PC-3 (cell line): ENCODE measurements at regions not wholly inside any gene's neighbourhood (a gene's known extent, or its start where the extent isn't known, plus 50 kb on each side); places are given as distances from the start of the nearest gene placed in this dataset.

ENCODE experiments used
- CTCF ChIP-seq: fragments of 300-600 bp; sonication (generic); conservative IDR thresholded peaks from 2 replicates; pipeline ENCODE4 v1.5.1; 2017; ENCODE audit warnings: antibody characterized with exemption, low read depth, mild to moderate bottlenecking, low read length
- EZH2phosphoT487 ChIP-seq: fragments of 300-600 bp; sonication (generic); IDR thresholded peaks from 2 replicates; pipeline ENCODE4 v1.6.1; 2018; ENCODE audit warnings: mild to moderate bottlenecking, antibody characterized with exemption, low read length, borderline replicate concordance

- TF ChIP-seq CTCF = no peak
- TF ChIP-seq EZH2phosphoT487 = no peak
Observed at GRCh38 chr2:217552081-217552480, 450.7 kb downstream of the TNS1 start.
